HCT116 (cell line): ENCODE measurements at regions not wholly inside any gene's neighbourhood (a gene's known extent, or its start where the extent isn't known, plus 50 kb on each side); places are given as distances from the start of the nearest gene placed in this dataset.

Source experiments
- ATAC-seq: fragments of 200-7000 bp; cut with Tn5 transposase; 2 replicates; pipeline ENCODE4 v1.9.1; 2020; ENCODE audit warnings: mild to moderate bottlenecking, moderate library complexity
- BruUV-seq: library from RNA; stranded (reverse); fragments of 400-500 nt; replicated peaks from 2 replicates; lab custom pipeline; 2021; lab: Mats Ljungman, UMichigan
- CTCF ChIA-PET: fragments of 300-600 bp; sonication (Branson Sonifier 250); formaldehyde crosslinking; loops from one replicate; lab custom pipeline; 2021; ENCODE audit warnings: antibody characterized with exemption; lab: Charles Lee
- POLR2A ChIA-PET: fragments of 300-600, 350-600 bp; sonication (Branson Sonifier 250); formaldehyde crosslinking; loops from one replicate; lab custom pipeline; 2021; ENCODE audit warnings: antibody characterized with exemption; lab: Charles Lee
- RAD21 ChIA-PET, 2 experiments: fragments of 300-600 bp; sonication (Branson Sonifier 250); formaldehyde crosslinking; loops; one replicate each; lab custom pipeline; 2023; ENCODE audit warnings: low total read pairs in 2 of 2; ENCODE audit not compliant: uncharacterized antibody in 2 of 2, unreplicated experiment in 2 of 2, low non-redundant PET in 1 of 2; lab: Charles Lee
- DNase-seq: peaks from one replicate; pipeline ENCODE4 v3.0.0-alpha.2; 2010; ENCODE audit warnings: low read depth, low spot score
- H2AFZ ChIP-seq: fragments of 200-600 bp; shearing (Covaris generic), sonication (generic); 2 replicates; pipeline ENCODE4 v1.6.1; 2017; ENCODE audit warnings: low read depth, mixed run types, mixed read lengths, antibody characterized with exemption, low read length; ENCODE audit not compliant: poor library complexity, severe bottlenecking
- H3K27ac ChIP-seq: 2 replicates; pipeline ENCODE4 v1.5.1; 2012; ENCODE audit warnings: low read depth, low read length
- H3K27me3 ChIP-seq: fragments of 200-600 bp; sonication (generic); 2 replicates; pipeline ENCODE4 v1.6.1; 2016; ENCODE audit warnings: mixed run types, low read length, mixed read lengths; ENCODE audit not compliant: insufficient read depth
- H3K36me3 ChIP-seq, 2 experiments: fragments of 200-500 bp in 1 of 2; fragments of 200-600 bp in 1 of 2; sonication (Bioruptor generic) in 1 of 2; sonication (generic) in 1 of 2; 2 replicates each; pipeline versions ENCODE4 v1.5.1 to v1.6.1; 2014 to 2016; ENCODE audit warnings: low read length in 2 of 2, inconsistent platforms in 1 of 2, mixed read lengths in 1 of 2, mixed run types in 1 of 2; ENCODE audit not compliant: insufficient read depth in 2 of 2, control insufficient read depth in 1 of 2
- H3K4me1 ChIP-seq, 2 experiments: fragments of 200-600 bp in 1 of 2; sonication (generic) in 1 of 2; 2 replicates each; pipeline versions ENCODE4 v1.5.1 to v1.6.1; 2012 to 2017; ENCODE audit warnings: low read length in 2 of 2, inconsistent platforms in 1 of 2, mild to moderate bottlenecking in 1 of 2, mixed read lengths in 1 of 2, mixed run types in 1 of 2, moderate library complexity in 1 of 2; ENCODE audit not compliant: insufficient read depth in 2 of 2, control insufficient read depth in 1 of 2
- H3K4me2 ChIP-seq: fragments of 200-600 bp; sonication (generic); 2 replicates; pipeline ENCODE4 v1.6.1; 2017; ENCODE audit warnings: mixed run types, low read length, mixed read lengths
- H3K4me3 ChIP-seq, 2 experiments: fragments of 200-600 bp in 1 of 2; sonication (generic) in 1 of 2; replicated peaks in 1 of 2; 2 replicates each; pipeline ENCODE4 v1.5.1; 2011 to 2016; ENCODE audit warnings: low read length in 2 of 2, control low read depth in 1 of 2, low read depth in 1 of 2, mild to moderate bottlenecking in 1 of 2, mixed read lengths in 1 of 2, mixed run types in 1 of 2
- H3K79me2 ChIP-seq: fragments of 200-600 bp; sonication (generic); 2 replicates; pipeline ENCODE4 v1.6.1; 2017; ENCODE audit warnings: mild to moderate bottlenecking, mixed run types, low read length, moderate library complexity, mixed read lengths; ENCODE audit not compliant: insufficient read depth
- H3K9ac ChIP-seq: fragments of 200-600 bp; sonication (generic); 2 replicates; pipeline ENCODE4 v1.6.1; 2016; ENCODE audit warnings: low read length, mixed read lengths
- H3K9me2 ChIP-seq: fragments of 200-600 bp; sonication (generic), shearing (Covaris generic); 2 replicates; pipeline ENCODE4 v1.6.1; 2017; ENCODE audit warnings: mixed run types, mild to moderate bottlenecking, moderate library complexity; ENCODE audit not compliant: insufficient read depth
- H3K9me3 ChIP-seq, 2 experiments: fragments of 200-500 bp in 1 of 2; fragments of 200-600 bp in 1 of 2; sonication (Bioruptor generic) in 1 of 2; sonication (generic) in 1 of 2; 2 replicates each; pipeline ENCODE4 v1.6.1; 2014 to 2017; ENCODE audit warnings: low read length in 2 of 2, mixed read lengths in 2 of 2, inconsistent platforms in 1 of 2, low read depth in 1 of 2, mild to moderate bottlenecking in 1 of 2, mixed run types in 1 of 2, moderate library complexity in 1 of 2; ENCODE audit not compliant: control insufficient read depth in 1 of 2, insufficient read depth in 1 of 2
- H4K20me1 ChIP-seq: fragments of 200-600 bp; sonication (generic), shearing (Covaris generic); 2 replicates; pipeline ENCODE4 v1.6.1; 2017; ENCODE audit warnings: mixed run types, mild to moderate bottlenecking, moderate library complexity; ENCODE audit not compliant: insufficient read depth
- CBX3 ChIP-seq: IDR thresholded peaks from 2 replicates; pipeline ENCODE4 v1.6.1; 2012; ENCODE audit warnings: low read depth
- CEBPB ChIP-seq: IDR thresholded peaks from 2 replicates; pipeline ENCODE4 v1.6.1; 2012; ENCODE audit warnings: low read depth
- ELF1 ChIP-seq: IDR thresholded peaks from 2 replicates; pipeline ENCODE4 v1.6.1; 2012; ENCODE audit warnings: low read depth, borderline replicate concordance
- EZH2 ChIP-seq: fragments of 200-600 bp; sonication (generic); IDR thresholded peaks from 2 replicates; pipeline ENCODE4 v1.6.1; 2017; ENCODE audit warnings: antibody characterized with exemption, mixed run types
- FOSL1 ChIP-seq: IDR thresholded peaks from 2 replicates; pipeline ENCODE4 v1.6.1; 2012; ENCODE audit warnings: low read depth
- POLR2AphosphoS5 ChIP-seq: IDR thresholded peaks from 2 replicates; pipeline ENCODE4 v1.6.1; 2011; ENCODE audit warnings: mild to moderate bottlenecking, low read depth, low read length, moderate library complexity
- RAD21 ChIP-seq: IDR thresholded peaks from 2 replicates; pipeline ENCODE4 v1.6.1; 2012; ENCODE audit warnings: low read depth, mild to moderate bottlenecking
- SRF ChIP-seq: IDR thresholded peaks from 2 replicates; pipeline ENCODE4 v1.6.1; 2012; ENCODE audit warnings: low read depth
- TCF7L2 ChIP-seq: IDR thresholded peaks from 2 replicates; pipeline ENCODE4 v1.7.0; 2011; ENCODE audit warnings: borderline replicate concordance, inconsistent platforms; ENCODE audit not compliant: insufficient read depth, insufficient read length; ENCODE audit errors: extremely low read depth
- YY1 ChIP-seq: IDR thresholded peaks from 2 replicates; pipeline ENCODE4 v1.6.1; 2011; ENCODE audit warnings: low read length, low read depth, moderate library complexity, mild to moderate bottlenecking; ENCODE audit not compliant: insufficient replicate concordance; ENCODE audit errors: extremely low read depth
- intact Hi-C: fragments of 100-400 bp; cut with micrococcal nuclease; formaldehyde crosslinking; loops from 2 replicates; pipeline ENCODE4 v1.10.0; 2022
- TF ChIP-seq, protein P1 (sequence below), 3 experiments: fragments of 200-600 bp in 1 of 3; sonication (generic) in 1 of 3; IDR thresholded peaks in 2 of 3; conservative IDR thresholded peaks in 1 of 3; 2 replicates each; pipeline ENCODE4 v1.5.1; 2012 to 2017; ENCODE audit warnings: low read depth in 2 of 3, low read length in 2 of 3, antibody characterized with exemption in 1 of 3, borderline replicate concordance in 1 of 3, control low read depth in 1 of 3, mild to moderate bottlenecking in 1 of 3, mixed read lengths in 1 of 3, mixed run types in 1 of 3, moderate library complexity in 1 of 3; ENCODE audit not compliant: insufficient read depth in 1 of 3
- TF ChIP-seq, protein P2 (sequence below): IDR thresholded peaks from 2 replicates; pipeline ENCODE4 v1.6.1; 2012
- TF ChIP-seq, protein P3 (sequence below): IDR thresholded peaks from 2 replicates; pipeline ENCODE4 v1.6.1; 2012

DNA sequence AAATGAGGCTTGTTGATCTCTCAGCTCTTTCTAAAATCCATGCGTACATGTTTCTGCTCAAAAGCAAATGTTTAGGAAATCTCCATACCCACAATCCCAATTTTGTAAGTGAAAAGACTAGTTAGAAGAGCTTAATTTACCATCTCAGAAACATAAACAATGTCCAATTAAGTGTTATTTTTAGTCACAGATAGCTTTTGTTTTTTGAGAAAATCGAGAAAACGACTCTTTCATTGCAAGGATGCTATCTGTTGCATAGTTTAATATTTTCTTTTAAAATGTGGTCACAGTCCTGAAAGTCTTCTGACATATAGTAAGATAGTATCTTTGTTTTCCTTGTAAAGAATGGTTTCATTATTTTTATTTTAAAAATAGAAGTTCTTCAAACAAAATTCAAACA, 338.0 kb upstream of the DAB2 start:
- H3K9ac ChIP-seq = no peak overlapping the region
- no peak for ATAC-seq
- intact Hi-C loops = no loop called here
- ChIA-PET CTCF (no interaction called here), POLR2A (no interaction called here), RAD21 (no interaction called here)
- no peaks in the 10 kb centered on the region for H3K27me3 ChIP-seq
- H3K9me2 ChIP-seq = no peaks in the 10 kb centered on the region
- BruUV-seq = no TSS peak
- no peak overlapping the region for H3K27ac ChIP-seq
- no peaks in the 10 kb centered on the region for H3K9me3 ChIP-seq
- DNase-seq = no peak
- no peaks in the 10 kb centered on the region for H3K36me3 ChIP-seq
- no peak overlapping the region for H3K4me3 ChIP-seq
- no peaks in the 10 kb centered on the region for H4K20me1 ChIP-seq
- TF ChIP-seq FOSL1 = no peak
- no peak for TF ChIP-seq POLR2AphosphoS5
- TF ChIP-seq, protein P1, sequence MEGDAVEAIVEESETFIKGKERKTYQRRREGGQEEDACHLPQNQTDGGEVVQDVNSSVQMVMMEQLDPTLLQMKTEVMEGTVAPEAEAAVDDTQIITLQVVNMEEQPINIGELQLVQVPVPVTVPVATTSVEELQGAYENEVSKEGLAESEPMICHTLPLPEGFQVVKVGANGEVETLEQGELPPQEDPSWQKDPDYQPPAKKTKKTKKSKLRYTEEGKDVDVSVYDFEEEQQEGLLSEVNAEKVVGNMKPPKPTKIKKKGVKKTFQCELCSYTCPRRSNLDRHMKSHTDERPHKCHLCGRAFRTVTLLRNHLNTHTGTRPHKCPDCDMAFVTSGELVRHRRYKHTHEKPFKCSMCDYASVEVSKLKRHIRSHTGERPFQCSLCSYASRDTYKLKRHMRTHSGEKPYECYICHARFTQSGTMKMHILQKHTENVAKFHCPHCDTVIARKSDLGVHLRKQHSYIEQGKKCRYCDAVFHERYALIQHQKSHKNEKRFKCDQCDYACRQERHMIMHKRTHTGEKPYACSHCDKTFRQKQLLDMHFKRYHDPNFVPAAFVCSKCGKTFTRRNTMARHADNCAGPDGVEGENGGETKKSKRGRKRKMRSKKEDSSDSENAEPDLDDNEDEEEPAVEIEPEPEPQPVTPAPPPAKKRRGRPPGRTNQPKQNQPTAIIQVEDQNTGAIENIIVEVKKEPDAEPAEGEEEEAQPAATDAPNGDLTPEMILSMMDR (IDR thresholded peaks at IDR 0.05 in 2 of 3, conservative IDR thresholded peaks at IDR 0.05 in 1 of 3; ENCODE audit: borderline replicate concordance in 1 of 3, insufficient read depth in 1 of 3, low read depth in 2 of 3, low read length in 2 of 3) = no peak
- TF ChIP-seq, protein P2, sequence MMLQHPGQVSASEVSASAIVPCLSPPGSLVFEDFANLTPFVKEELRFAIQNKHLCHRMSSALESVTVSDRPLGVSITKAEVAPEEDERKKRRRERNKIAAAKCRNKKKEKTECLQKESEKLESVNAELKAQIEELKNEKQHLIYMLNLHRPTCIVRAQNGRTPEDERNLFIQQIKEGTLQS = no peak
- TF ChIP-seq ELF1 = no peak
- TF ChIP-seq CEBPB = no peak
- no peak for TF ChIP-seq EZH2
- TF ChIP-seq TCF7L2 = no peak
- TF ChIP-seq, protein P3, sequence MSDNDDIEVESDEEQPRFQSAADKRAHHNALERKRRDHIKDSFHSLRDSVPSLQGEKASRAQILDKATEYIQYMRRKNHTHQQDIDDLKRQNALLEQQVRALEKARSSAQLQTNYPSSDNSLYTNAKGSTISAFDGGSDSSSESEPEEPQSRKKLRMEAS = no peak
- TF ChIP-seq SRF = no peak
- no peak for TF ChIP-seq RAD21
- no peak for TF ChIP-seq YY1
- TF ChIP-seq CBX3 = no peak
- no peaks in the 10 kb centered on the region for H3K79me2 ChIP-seq
- no peaks in the 10 kb centered on the region for H3K4me1 ChIP-seq
- no peak overlapping the region for H3K4me2 ChIP-seq
- H2AFZ ChIP-seq = no peak overlapping the region
